ENCODE measurements at regions not wholly inside any gene's neighbourhood (a gene's known extent, or its start where the extent isn't known, plus 50 kb on each side); places are given as distances from the start of the nearest gene placed in this dataset.

- no peak for ATAC-seq (ENCODE audit: low read depth)
- Histone ChIP-seq H3K27ac (ENCODE audit: poor library complexity, severe bottlenecking) (no peak overlapping the region), H3K4me1 (ENCODE audit: insufficient read depth, poor library complexity, severe bottlenecking) (no peaks in the 10 kb centered on the region)
Measured at GRCh38 chr7:125568799-125569198, 639.2 kb upstream of the POT1 start.

GRCh38 chr7:125567686-125568085 lies 638.1 kb upstream of the POT1 start:
- H3K27me3 ChIP-seq (ENCODE audit: insufficient read depth, poor library complexity, severe bottlenecking), result no peaks in the 10 kb centered on the region
- no peak for ATAC-seq (ENCODE audit: low read depth)
- H3K9me3 ChIP-seq (ENCODE audit: severe bottlenecking), result no peaks in the 10 kb centered on the region
- no peaks in the 10 kb centered on the region for H3K36me3 ChIP-seq (ENCODE audit: low read depth)
- H3K27ac ChIP-seq (ENCODE audit: poor library complexity, severe bottlenecking), result no peak overlapping the region
- no peak for DNase-seq (ENCODE audit: low spot score)
- no peaks in the 10 kb centered on the region for H3K4me1 ChIP-seq (ENCODE audit: insufficient read depth, poor library complexity, severe bottlenecking)
- TF ChIP-seq CTCF (IDR thresholded peaks at IDR 0.05; ENCODE audit: poor library complexity, severe bottlenecking), result no peak
- no peak overlapping the region for H3K4me3 ChIP-seq (ENCODE audit: severe bottlenecking)

More at GRCh38 chr7:125568799-125569198, 639.2 kb upstream of the POT1 start:
- H3K9me3 ChIP-seq (ENCODE audit: severe bottlenecking), result no peaks in the 10 kb centered on the region
- H3K27me3 ChIP-seq (ENCODE audit: insufficient read depth, poor library complexity, severe bottlenecking), result no peaks in the 10 kb centered on the region
- no peak overlapping the region for H3K4me3 ChIP-seq (ENCODE audit: severe bottlenecking)
- DNase-seq (ENCODE audit: low spot score), result no peak
- no peaks in the 10 kb centered on the region for H3K36me3 ChIP-seq (ENCODE audit: low read depth)
- TF ChIP-seq CTCF (IDR thresholded peaks at IDR 0.05; ENCODE audit: poor library complexity, severe bottlenecking), result no peak

GRCh38 chr7:125563964-125564529 lies 634.4 kb upstream of the POT1 start:
- DNase-seq (ENCODE audit: low spot score) (no peak), ATAC-seq (ENCODE audit: low read depth) (no peak)
- no peak overlapping the region for H3K27ac ChIP-seq (ENCODE audit: poor library complexity, severe bottlenecking)
- no peak for TF ChIP-seq CTCF (IDR thresholded peaks at IDR 0.05; ENCODE audit: poor library complexity, severe bottlenecking)
- no peaks in the 10 kb centered on the region for H3K4me1 ChIP-seq (ENCODE audit: insufficient read depth, poor library complexity, severe bottlenecking)
- H3K27me3 ChIP-seq (ENCODE audit: insufficient read depth, poor library complexity, severe bottlenecking), result no peaks in the 10 kb centered on the region
- H3K36me3 ChIP-seq (ENCODE audit: low read depth), result no peaks in the 10 kb centered on the region
- no peak overlapping the region for H3K4me3 ChIP-seq (ENCODE audit: severe bottlenecking)
- H3K9me3 ChIP-seq (ENCODE audit: severe bottlenecking), result no peaks in the 10 kb centered on the region

DNA sequence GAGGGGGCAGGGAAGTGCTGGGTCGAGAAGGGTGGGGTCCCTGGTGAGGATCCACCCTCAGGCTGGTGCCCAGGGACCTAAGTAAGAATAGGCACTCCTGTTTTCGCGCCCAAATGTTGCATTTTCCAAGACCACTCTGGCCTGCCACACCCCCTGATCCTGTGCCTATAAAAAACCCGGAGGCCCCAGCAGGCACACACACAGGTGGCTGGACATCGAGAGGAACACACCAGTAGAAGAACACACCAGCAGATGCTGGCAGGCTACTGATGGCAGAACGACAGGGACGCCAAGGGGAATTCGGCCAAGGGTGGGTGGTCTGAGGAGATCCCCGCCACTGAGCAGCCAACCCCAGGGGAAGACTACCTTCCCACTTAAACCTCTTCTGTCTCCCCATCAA lies 633.9 kb upstream of the POT1 start:
- no peaks in the 10 kb centered on the region for H3K27me3 ChIP-seq (ENCODE audit: insufficient read depth, poor library complexity, severe bottlenecking)
- H3K27ac ChIP-seq (ENCODE audit: poor library complexity, severe bottlenecking), result no peak overlapping the region
- H3K9me3 ChIP-seq (ENCODE audit: severe bottlenecking), result no peaks in the 10 kb centered on the region
- no peak overlapping the region for H3K4me3 ChIP-seq (ENCODE audit: severe bottlenecking)
- DNase-seq (ENCODE audit: low spot score), result no peak
- H3K4me1 ChIP-seq (ENCODE audit: insufficient read depth, poor library complexity, severe bottlenecking), result no peaks in the 10 kb centered on the region
- TF ChIP-seq CTCF (IDR thresholded peaks at IDR 0.05; ENCODE audit: poor library complexity, severe bottlenecking), result no peak
- no peak for ATAC-seq (ENCODE audit: low read depth)
- H3K36me3 ChIP-seq (ENCODE audit: low read depth), result no peaks in the 10 kb centered on the region

GRCh38 chr7:125561006-125561405 lies 631.4 kb upstream of the POT1 start:
- TF ChIP-seq CTCF (IDR thresholded peaks at IDR 0.05; ENCODE audit: poor library complexity, severe bottlenecking), result no peak
- Histone ChIP-seq H3K27me3 (ENCODE audit: insufficient read depth, poor library complexity, severe bottlenecking) (no peaks in the 10 kb centered on the region), H3K4me1 (ENCODE audit: insufficient read depth, poor library complexity, severe bottlenecking) (no peaks in the 10 kb centered on the region), H3K4me3 (ENCODE audit: severe bottlenecking) (no peak overlapping the region), H3K27ac (ENCODE audit: poor library complexity, severe bottlenecking) (no peak overlapping the region), H3K9me3 (ENCODE audit: severe bottlenecking) (no peaks in the 10 kb centered on the region), H3K36me3 (ENCODE audit: low read depth) (no peaks in the 10 kb centered on the region)
- no peak for DNase-seq (ENCODE audit: low spot score)
- no peak for ATAC-seq (ENCODE audit: low read depth)
